GM12872 (cell line): ENCODE measurements at regions not wholly inside any gene's neighbourhood (a gene's known extent, or its start where the extent isn't known, plus 50 kb on each side); places are given as distances from the start of the nearest gene placed in this dataset.

Experiments
- CTCF ChIP-seq: IDR thresholded peaks from 3 replicates; pipeline ENCODE4 v1.5.1; 2011; ENCODE audit warnings: low read depth, mild to moderate bottlenecking, low read length, moderate library complexity; ENCODE audit not compliant: insufficient read depth

GRCh38 chr5:116750631-116751580, 176.3 kb upstream of the SEMA6A start:
- no peak for TF ChIP-seq CTCF

GRCh38 chr5:116747881-116748280, 173.3 kb upstream of the SEMA6A start:
- TF ChIP-seq CTCF: no peak

- TF ChIP-seq CTCF: no peak
Measured at GRCh38 chr5:116746668-116747067, 172.0 kb upstream of the SEMA6A start.

GRCh38 chr5:116740771-116741170, 166.1 kb upstream of the SEMA6A start:
- no peak for TF ChIP-seq CTCF

- TF ChIP-seq CTCF: no peak
Measured at GRCh38 chr5:116739571-116739970, 164.9 kb upstream of the SEMA6A start.

GRCh38 chr5:116738615-116739261, 164.1 kb upstream of the SEMA6A start:
- no peak for TF ChIP-seq CTCF

- TF ChIP-seq CTCF: no peak
Measured at GRCh38 chr5:116738239-116738614, 163.6 kb upstream of the SEMA6A start.
